Right atrium auricular region (tissue), 2 donors: ENCODE measurements at regions not wholly inside any gene's neighbourhood (a gene's known extent, or its start where the extent isn't known, plus 50 kb on each side); places are given as distances from the start of the nearest gene placed in this dataset.

Experiments
- DNase-seq: peaks from one replicate; pipeline ENCODE4 v3.0.0-alpha.2; 2019; ENCODE audit warnings: low spot score
- H3K27ac ChIP-seq, 2 donors: fragments of 200-600 bp; sonication (generic); 1 replicate in 1 of 2; 2 replicates in 1 of 2; pipeline ENCODE4 v1.5.1; 2016 to 2019
- H3K27me3 ChIP-seq, 2 donors: fragments of 200-600 bp; sonication (generic); one replicate each; pipeline versions ENCODE4 v1.5.1 to v1.6.0; 2017 to 2019
- H3K36me3 ChIP-seq: fragments of 200-600 bp; sonication (generic); one replicate; pipeline ENCODE4 v1.5.1; 2016
- H3K4me1 ChIP-seq, 2 donors: fragments of 200-600 bp; sonication (generic); one replicate each; pipeline versions ENCODE4 v1.5.1 to v1.6.0; 2017 to 2019
- H3K4me3 ChIP-seq, 2 donors: fragments of 200-600 bp; sonication (generic); 1 replicate in 1 of 2; 2 replicates in 1 of 2; pipeline ENCODE4 v1.5.1; 2017 to 2019; ENCODE audit warnings: mild to moderate bottlenecking in 1 of 2, moderate library complexity in 1 of 2
- H3K9me3 ChIP-seq, 2 donors: fragments of 200-600 bp; sonication (generic); one replicate each; pipeline ENCODE4 v1.5.1; 2019
- TF ChIP-seq, protein P1 (sequence below), 2 donors: fragments of 200-600 bp; sonication (generic); IDR thresholded peaks; one replicate each; pipeline ENCODE4 v1.5.1; 2019; ENCODE audit warnings: antibody characterized with exemption in 2 of 2

DNA sequence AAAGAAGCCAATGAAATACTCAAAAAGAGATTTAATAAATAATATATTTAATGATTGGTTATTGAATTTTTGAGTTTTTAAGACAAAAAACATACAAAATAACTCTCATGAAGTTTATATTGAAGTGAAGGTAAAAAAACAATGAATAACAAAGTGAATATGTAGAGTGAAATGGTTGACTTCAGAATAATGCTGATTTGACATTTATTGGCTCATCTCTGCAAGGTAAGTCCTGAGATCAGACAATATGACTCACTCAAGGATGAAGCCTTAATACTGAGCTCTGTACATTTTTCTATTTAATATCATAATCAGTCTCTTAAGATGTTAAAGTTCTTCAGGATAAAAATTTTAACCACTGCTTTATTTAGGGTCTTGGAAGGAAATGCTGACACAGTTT, 1398.9 kb upstream of the PCDH9 start:
- Histone ChIP-seq H3K9me3 (no peaks in the 10 kb centered on the region), H3K36me3 (no peaks in the 10 kb centered on the region), H3K27ac (no peak overlapping the region), H3K27me3 (no peaks in the 10 kb centered on the region), H3K4me1 (no peaks in the 10 kb centered on the region), H3K4me3 (no peak overlapping the region)
- no peak for DNase-seq
- TF ChIP-seq, protein P1, sequence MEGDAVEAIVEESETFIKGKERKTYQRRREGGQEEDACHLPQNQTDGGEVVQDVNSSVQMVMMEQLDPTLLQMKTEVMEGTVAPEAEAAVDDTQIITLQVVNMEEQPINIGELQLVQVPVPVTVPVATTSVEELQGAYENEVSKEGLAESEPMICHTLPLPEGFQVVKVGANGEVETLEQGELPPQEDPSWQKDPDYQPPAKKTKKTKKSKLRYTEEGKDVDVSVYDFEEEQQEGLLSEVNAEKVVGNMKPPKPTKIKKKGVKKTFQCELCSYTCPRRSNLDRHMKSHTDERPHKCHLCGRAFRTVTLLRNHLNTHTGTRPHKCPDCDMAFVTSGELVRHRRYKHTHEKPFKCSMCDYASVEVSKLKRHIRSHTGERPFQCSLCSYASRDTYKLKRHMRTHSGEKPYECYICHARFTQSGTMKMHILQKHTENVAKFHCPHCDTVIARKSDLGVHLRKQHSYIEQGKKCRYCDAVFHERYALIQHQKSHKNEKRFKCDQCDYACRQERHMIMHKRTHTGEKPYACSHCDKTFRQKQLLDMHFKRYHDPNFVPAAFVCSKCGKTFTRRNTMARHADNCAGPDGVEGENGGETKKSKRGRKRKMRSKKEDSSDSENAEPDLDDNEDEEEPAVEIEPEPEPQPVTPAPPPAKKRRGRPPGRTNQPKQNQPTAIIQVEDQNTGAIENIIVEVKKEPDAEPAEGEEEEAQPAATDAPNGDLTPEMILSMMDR (IDR thresholded peaks at IDR 0.05) = no peak

DNA sequence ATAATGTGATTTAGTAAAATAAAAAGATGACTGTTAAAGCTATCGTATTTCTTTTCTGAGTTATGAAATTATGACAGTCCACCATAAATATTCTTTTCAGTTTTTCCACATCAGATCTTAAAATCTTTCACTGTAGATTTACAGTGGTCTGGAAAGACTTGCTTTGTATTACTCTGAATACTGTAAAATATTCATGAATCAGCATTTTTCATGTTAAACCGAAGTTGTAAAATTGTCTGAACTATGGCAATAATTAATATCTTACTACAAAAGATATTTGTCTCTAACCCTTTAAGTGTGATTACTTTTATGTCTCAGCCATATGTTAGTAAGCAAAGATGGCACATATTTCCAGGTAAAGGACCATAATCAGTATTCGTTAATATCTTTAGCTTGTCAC, 1397.2 kb upstream of the PCDH9 start:
- no peaks in the 10 kb centered on the region for H3K4me1 ChIP-seq
- no peak overlapping the region for H3K4me3 ChIP-seq
- H3K36me3 ChIP-seq = no peaks in the 10 kb centered on the region
- H3K27ac ChIP-seq = no peak overlapping the region
- no peak for DNase-seq
- H3K27me3 ChIP-seq = no peaks in the 10 kb centered on the region
- H3K9me3 ChIP-seq = no peaks in the 10 kb centered on the region
- TF ChIP-seq, protein P1 (IDR thresholded peaks at IDR 0.05) = no peak

DNA sequence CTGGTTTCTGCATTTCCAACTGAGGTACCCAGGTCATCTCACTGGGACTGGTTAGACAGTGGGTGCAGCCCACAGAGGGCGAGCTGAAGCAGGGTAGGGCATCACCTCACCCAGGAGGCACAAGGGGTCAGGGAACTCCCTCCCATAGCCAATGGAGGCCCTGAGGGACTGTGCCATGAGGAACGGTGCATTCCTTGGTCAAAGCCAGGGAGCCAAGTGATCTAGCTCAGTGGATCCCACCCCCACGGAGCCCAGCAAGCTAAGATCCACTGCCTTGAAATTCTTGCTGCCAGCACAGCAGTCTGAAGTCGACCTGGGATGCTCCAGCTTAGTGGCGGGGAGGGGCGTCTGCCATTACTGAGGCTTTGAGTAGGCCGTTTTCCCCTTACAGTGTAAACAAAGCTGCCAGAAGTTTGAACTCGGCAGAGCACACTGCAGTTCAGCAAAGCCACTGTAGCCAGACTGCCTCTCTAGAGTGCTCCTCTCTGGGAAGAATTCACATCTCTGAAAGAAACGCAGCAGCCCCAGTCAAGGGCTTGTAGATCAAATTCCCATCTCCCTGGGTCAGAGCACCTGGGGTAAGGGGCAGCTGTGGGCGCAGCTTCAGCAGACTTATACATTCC, 1386.6 kb upstream of the PCDH9 start:
- Histone ChIP-seq H3K4me3 (no peak overlapping the region), H3K36me3 (no peaks in the 10 kb centered on the region), H3K4me1 (no peaks in the 10 kb centered on the region), H3K9me3 (no peaks in the 10 kb centered on the region), H3K27ac (no peak overlapping the region), H3K27me3 (no peaks in the 10 kb centered on the region)
- TF ChIP-seq, protein P1 (IDR thresholded peaks at IDR 0.05) = no peak
- DNase-seq = no peak

DNA sequence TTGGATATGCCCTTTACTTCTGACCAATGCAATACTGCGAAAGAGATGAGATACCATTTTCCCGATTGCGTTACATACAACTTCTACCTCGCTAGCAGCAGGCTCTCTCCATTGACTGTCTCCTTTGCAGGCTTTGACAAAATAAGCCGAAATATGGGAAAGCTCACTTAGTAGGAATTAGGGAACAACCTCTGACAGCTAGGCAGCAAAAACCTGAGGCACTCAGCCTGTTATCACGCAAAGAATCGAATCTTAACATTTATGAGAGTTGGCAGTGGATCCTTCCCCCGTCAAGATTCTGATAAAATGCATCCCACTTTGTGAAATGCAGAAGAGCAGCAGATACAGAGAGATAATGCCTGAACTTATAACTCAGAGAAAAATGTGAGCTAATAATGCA, 1379.5 kb upstream of the PCDH9 start:
- H3K27ac ChIP-seq = no peak overlapping the region
- TF ChIP-seq, protein P1 (IDR thresholded peaks at IDR 0.05) = no peak
- no peak for DNase-seq
- no peak overlapping the region for H3K4me3 ChIP-seq
- H3K27me3 ChIP-seq = no peaks in the 10 kb centered on the region
- H3K36me3 ChIP-seq = no peaks in the 10 kb centered on the region
- no peaks in the 10 kb centered on the region for H3K9me3 ChIP-seq
- no peaks in the 10 kb centered on the region for H3K4me1 ChIP-seq

DNA sequence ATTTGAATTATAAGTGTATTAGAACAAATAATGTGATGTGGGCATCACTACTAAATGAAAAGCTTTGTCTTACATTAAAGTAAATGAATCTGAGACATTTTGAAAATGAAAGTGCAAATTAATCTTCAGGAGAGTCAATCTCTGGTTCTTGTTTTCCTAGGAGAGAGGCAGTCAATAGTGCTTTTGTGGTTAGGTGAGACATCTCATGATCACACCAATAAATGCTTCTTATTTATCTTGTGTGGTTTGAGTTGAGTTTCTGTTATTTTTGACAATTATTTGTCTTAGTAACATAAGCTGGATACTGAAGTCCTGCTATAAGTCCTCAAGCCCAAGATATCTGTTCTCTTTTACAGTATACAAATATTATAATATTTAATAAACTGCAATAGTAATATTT, 1378.0 kb upstream of the PCDH9 start:
- no peaks in the 10 kb centered on the region for H3K27me3 ChIP-seq
- TF ChIP-seq, protein P1 (IDR thresholded peaks at IDR 0.05) = no peak
- H3K36me3 ChIP-seq = no peaks in the 10 kb centered on the region
- H3K4me3 ChIP-seq = no peak overlapping the region
- no peaks in the 10 kb centered on the region for H3K4me1 ChIP-seq
- H3K27ac ChIP-seq = no peak overlapping the region
- no peak for DNase-seq
- no peaks in the 10 kb centered on the region for H3K9me3 ChIP-seq

DNA sequence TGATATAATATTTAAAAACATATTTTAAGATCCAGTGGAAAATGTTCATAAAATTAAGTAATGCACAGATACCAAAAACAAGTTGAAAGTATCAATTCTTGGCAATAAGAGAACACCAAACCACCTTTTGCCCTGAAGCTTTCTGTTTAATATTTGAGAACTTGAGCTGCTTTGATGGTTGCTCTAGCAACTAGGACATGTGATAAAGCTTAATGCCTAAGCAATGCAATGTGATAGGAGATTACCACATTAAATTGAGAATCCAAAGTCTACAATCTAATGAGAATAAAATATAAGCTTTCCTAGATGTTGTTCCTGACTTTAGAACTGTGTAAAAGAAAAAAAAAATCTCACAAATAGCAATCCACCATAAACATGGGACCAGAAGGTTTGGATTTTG, 1367.5 kb upstream of the PCDH9 start:
- no peak for DNase-seq
- no peaks in the 10 kb centered on the region for H3K9me3 ChIP-seq
- no peaks in the 10 kb centered on the region for H3K27me3 ChIP-seq
- TF ChIP-seq, protein P1 (IDR thresholded peaks at IDR 0.05) = no peak
- no peaks in the 10 kb centered on the region for H3K4me1 ChIP-seq
- no peak overlapping the region for H3K4me3 ChIP-seq
- H3K27ac ChIP-seq = no peak overlapping the region
- H3K36me3 ChIP-seq = no peaks in the 10 kb centered on the region
